Activated T-cell treated with anti-CD3 and anti-CD28 coated beads for 48 hours (primary cell): ENCODE measurements at regions not wholly inside any gene's neighbourhood (a gene's known extent, or its start where the extent isn't known, plus 50 kb on each side); places are given as distances from the start of the nearest gene placed in this dataset.
"Not testable (repeated sequence)": the region's sequence is repeated elsewhere in the genome, so short reads cannot be mapped to it uniquely, and the experiment has no call there.

Experiments
- DNase-seq: peaks from one replicate; pipeline ENCODE4 v3.0.0-alpha.2; 2020; ENCODE audit warnings: low read depth

DNA sequence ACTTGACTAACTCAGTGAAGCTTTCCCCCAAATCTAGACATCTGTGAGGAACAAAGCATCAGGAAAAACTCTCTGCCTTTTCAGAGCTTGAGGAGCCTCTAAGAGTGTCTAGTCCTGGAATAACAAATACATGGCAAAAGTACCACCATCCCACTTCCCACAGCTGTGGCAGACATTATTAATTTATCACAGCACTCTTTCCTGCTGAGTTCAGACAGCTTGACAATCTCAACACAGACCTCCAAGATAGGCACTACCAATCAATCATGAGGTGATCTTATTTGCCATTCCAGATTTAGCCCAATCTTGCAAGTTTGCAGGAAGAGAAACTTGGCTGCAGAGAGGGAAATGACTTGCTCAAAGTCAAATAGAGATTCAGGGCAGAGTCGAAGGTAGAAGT, 202.8 kb downstream of the MN1 start:
- no peak for DNase-seq

DNA sequence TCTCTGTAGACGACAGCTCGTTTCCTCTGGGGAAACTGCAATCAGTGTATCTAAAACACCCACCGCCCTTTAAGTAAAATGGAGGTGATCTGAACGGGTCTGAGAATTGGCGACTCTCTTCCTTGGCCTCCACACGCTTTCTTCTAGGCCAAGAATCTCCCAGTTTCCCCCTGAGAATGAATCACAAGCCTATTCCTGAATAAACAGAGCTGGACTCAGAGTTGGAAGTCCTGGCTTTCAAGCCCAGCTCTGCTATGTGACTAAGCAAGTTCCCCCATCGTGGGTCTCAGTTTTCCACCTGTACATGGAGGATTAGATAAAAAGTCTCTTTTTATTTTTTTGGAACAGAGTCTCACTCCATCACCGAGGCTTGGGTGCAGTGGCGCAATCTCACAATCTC, 200.4 kb downstream of the MN1 start:
- DNase-seq, result no peak

DNA sequence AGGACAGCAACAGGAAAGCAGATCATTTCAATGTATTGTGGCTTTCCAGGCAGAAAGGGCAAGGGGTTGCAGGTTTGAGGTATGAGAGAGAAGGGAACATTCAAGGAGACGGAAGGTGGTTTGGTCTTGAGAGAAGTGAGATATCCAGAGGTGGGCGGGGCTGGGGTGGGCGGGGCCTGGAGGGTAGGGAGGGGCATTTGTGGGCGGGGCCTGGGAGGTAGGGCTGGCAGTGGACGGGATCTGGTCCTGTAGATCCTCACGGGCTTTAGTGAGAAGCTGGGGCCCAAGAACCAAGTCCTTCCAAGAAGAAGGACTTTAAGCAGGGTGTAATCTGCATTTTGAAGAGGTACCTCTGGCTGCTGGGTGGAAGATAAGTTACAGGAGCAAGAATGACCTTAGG, 199.2 kb downstream of the MN1 start:
- DNase-seq, result no peak

DNA sequence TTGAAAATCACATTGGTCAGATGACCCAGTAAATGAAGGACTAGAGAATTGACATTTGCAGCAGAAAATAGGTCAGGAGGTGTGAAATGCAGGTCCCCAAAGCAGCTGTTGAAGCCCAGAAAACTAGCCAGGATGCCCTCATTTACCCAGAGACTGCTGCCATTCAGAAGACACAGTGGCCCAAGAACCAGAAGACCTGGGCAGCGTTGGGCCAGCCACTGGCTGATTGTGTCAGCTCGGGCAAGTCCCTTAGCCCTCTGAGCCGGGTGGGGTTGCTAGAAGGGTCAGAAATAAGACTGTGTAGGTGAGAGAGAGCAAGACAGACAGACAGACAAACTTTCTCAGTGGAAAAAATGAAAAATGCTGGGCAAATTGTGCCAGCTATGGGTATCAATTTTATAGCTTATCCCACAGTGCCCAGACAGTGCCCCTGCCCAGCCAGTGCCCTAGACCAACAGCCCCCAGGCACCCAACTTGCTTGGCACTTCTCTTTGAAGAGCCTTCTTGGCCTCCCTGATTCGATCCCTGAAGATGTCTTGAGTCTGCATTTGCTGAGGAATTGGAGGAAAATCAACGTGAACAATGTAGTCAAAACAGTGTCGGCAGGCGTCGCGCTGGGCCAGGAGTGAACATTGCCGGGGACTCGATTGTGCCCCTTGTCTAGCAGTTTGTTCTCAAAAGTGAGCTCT, 198.3 kb downstream of the MN1 start:
- no peak for DNase-seq

DNA sequence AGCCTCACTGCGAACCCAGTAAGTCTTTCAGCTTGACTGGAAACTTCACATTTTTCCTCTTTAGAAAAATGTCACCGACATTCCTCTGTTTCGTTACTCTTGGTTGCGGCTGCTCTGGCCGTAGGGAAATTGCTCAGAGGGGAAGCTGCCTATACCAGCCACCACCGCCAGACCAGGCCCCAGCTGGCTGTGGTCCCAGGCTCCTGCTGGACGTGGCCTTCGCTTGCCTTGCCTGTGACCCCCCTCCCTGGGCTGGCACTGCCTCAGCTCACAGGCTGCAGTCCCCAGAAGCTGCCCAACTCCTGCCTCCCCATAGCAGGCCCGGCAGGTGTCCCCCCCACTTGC, 197.8 kb downstream of the MN1 start:
- DNase-seq, result no peak

DNA sequence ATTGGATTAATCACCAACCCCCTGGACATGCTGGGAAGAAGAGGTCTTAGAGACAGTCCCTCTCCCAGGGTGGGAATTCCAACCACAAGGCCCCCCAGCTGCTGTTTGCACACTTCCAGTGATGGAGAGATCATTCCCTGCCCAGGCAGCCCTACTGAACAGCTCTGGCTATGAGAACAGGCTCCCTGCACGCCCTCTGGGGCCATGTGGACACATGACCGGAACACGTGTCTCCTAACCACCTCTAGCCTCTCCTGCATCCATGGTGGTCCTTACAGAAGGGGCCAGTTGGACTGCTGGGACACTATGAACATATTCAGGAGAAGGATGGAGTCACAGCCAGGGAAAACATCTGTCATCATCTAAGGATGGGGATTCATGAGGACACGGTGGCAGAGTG, 196.2 kb downstream of the MN1 start:
- no peak for DNase-seq

DNA sequence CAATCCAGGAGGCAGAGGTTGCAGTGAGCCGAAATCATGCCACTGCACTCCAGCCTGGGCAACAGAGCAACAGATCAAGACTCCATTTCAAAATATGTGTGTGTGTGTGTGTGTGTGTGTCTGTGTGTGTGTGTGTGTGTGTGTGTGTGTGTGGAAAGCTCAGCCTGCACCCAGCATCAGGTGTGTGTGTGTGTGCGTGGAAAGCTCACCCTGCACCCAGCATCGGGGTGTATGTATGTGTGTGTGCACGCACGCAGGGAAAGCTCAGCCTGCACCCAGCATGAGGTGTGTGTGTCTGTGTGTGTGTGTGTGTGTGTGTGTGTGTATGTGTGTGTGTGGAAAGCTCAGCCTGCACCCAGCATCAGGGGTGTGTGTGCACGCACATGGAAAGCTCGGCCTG, 193.8 kb downstream of the MN1 start:
- DNase-seq, result not testable (repeated sequence)

DNA sequence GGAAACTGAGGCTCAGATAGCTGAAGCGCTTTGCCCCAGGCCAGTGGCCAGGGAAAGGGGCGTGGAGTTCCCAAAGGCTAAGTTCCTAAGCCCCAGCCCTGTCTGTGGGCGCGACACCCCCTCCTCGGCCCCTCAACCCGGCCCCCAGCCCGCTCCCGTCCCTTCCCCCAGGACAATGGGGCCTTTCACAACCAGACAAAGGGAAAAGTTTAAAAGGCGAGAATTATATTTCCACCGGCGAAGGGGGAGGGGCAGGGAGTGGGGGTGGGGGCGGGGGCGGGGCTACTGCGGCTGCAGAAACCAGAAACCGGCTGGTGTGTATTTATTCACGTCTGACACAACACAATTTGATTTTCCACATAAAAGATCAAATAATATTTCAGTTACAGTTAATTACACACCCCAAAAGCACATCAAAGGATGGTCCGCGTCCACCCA, 192.1 kb downstream of the MN1 start:
- no peak for DNase-seq

DNA sequence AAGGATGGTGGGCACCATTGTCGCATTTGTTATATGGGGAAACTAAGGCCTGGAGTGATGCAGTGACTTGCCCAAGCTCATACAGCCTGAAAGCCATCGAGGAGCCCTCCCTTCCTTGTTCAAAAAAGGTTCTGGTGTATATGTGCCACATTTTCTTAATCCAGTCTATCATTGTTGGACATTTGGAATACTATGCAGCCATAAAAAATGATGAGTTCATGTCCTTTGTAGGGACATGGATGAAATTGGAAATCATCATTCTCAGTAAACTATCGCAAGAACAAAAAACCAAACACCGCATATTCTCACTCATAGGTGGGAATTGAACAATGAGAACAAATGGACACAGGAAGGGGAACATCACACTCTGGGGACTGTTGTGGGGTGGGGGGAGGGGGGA, 191.4 kb downstream of the MN1 start:
- not testable (repeated sequence) for DNase-seq

DNA sequence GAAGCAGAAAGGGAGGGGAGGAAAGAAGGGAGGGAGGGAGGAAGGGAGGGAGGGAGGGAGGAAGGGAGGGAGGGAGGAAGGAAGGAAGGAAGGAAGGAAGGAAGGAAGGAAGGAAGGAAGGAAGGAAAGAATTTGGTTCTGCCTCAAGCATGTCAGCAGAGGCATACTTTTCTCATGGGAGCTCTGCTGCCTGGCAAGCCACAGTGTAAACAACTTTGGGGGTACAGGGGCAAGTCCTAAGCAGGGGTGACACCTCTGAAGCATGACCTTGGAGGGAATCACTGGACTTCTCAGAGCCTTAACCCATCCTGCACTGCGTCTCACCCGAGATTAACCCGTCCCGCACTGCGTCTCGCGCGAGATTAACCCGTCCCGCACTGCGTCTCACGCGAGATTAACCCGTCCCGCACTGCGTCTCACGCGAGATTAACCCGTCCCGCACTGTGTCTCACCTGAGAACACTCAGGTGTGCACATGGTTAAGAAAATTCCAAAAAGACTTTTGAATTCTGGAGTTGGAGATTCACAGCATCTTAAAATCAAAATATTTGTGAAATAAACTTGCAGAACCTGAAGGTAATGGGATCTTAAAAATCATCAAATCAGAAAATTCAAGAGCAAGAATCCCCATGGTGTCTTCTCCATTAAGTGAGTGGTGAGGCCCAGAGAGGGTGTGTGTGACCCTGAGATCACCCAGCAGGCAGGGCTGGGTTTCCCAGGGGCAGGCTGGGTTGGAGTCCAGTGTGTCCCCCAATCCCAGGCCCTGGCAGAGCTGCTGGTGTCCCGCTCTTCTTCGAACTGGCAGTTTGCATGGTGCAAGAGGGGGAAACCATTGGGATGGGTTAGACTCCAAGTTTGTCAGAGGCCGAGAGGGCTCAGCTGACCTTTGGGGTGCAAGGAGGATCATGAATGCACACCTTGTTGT, 190.4 kb downstream of the MN1 start:
- DNase-seq, result no peak

DNA sequence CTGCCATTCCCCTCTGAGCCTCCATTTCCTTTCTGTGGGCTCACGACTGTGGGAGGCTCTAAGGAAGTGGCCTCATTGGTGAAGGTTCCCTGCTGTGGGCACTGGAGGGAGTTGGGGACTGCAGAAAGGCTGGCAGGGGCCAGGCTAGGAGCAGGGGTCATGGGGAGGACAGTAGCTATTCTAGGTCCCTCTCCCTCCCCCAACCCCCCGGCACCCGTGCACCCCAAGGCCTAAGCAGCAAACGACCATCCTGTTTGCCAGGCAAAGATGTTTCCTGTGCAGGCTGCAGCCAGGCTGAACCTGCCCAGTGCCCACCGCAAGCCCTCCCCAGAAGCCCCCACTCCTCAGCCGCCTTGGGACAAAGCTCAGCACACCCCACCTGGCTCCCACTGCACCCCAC, 189.4 kb downstream of the MN1 start:
- DNase-seq, result no peak

DNA sequence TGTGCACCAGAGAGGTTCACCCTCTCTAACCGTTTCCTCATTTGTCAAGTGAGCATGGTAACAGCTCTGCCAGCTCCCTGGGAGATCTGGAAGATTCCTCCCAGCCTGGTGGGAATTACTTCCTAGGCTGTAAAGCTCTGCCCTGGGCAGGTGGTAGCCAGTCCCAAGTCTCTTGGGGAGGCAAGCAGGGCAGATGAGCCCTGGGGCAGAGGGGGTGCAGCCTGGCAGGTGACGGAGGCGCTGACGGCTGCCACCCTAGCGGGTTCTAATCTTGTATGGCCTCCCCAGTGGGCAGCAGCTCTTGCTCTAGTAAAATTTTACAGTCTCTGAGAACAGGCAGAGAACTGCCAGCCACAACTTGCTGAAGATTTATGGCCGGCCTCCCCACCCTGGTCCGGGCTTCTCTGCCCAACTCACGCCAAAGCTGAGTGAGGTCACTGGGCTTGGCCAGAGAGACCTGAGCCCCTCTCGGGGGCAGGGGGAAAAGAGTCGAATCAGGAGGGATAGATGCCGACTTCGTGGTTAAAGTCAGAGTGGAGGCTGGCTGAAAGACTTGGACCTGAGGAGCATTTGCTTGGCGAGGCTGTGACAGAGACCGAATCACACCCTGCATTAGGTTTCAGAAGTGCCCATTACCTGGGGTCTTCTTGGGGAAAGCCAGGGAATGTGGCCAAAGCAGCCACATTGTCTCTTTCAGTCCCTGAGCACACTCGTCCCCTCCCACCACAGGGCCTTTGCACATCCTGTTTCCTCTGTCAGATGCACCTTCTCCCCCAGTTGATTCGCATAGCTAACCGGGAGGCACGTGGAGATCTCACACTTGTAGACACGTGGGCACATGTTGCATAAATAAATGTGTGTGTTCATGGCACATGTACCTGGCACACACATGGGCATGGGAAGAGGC, 188.2 kb downstream of the MN1 start:
- DNase-seq, result no peak

DNA sequence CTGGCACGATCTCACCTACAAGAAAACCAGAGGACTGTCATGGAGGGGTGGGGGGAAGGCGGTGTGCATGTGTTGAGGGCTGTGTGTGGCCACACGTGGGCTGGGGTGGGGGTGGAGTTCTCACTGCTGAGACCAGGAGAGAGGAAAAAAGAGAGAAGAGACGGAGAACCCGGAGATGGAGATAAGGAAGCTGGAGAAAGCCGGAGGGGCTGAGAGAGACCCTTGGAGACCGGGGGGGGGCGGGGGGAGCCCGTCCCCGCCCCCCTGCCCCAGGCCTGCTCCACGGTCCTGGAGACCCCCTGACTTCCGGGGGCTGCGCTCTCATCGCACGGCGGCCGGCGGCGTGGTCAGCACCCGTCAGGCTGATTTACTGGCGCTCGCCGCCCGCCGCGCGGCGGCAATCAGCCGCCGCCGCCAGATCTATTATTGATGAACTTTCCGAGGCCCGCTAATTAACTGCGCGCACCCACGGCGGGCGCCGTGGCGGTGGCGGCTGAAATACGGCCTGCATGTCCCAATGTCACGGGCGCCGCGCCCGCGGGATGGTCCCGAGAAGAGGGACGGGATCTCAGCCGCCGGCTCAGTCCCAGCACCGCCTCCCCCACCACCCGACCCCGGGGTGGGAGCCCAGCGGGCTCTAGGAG, 187.4 kb downstream of the MN1 start:
- no peak for DNase-seq

DNA sequence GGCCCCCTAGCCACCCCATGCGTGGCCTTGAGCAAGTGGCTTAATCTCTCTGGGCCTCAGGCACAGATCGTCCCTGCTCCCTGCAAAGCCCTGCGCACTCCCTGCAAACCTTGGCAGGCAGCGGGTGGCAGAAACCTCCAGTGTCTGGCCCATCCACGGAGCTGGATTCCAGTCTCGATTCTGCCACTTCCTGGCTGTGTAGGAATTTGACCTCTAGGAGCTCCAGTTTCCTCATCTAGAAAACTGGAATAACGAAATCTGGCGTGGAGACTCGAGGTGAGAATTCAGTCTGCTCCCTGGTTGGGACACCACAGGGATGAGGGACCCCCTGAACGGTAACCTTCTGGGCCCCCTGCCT, 186.9 kb downstream of the MN1 start:
- DNase-seq, result no peak

DNA sequence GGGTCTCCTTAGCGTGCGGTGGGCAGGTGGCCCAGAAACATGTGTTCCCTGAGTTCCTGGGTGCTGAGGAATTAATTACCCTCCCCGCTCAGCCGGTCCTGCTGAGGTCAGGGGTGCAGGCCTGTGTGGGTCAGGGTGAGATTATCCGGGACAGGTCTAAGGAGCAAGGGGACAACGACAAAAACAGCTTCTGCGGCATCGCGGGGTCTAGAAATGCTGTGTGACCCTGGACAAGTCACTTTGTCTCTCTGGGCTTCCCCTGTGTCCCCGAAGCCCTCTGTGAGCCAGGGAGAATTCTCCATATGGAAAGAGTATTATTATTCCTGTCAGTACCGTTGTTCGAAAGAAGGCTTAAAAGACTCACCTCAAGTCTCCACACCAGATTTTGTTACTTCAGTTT, 186.1 kb downstream of the MN1 start:
- no peak for DNase-seq

DNA sequence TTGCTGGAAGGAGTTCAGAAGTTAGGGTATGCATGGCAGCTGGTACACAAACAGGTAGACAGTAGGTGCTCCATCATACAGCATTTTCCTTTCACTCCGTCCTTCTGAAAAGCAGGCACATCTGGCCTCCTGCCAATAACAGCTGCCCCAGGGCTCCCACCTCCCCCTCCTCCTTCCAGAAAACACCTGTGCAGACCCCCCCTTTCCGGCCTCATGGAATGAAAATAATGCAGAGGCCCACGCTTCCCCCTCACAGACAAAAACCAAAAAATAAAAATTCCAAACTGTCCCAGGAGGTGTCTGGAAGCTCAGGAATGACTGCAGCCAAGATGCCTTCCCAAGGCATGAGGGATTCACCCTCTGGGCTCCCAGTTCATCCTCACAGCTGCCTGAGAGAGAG, 185.5 kb downstream of the MN1 start:
- no peak for DNase-seq

DNA sequence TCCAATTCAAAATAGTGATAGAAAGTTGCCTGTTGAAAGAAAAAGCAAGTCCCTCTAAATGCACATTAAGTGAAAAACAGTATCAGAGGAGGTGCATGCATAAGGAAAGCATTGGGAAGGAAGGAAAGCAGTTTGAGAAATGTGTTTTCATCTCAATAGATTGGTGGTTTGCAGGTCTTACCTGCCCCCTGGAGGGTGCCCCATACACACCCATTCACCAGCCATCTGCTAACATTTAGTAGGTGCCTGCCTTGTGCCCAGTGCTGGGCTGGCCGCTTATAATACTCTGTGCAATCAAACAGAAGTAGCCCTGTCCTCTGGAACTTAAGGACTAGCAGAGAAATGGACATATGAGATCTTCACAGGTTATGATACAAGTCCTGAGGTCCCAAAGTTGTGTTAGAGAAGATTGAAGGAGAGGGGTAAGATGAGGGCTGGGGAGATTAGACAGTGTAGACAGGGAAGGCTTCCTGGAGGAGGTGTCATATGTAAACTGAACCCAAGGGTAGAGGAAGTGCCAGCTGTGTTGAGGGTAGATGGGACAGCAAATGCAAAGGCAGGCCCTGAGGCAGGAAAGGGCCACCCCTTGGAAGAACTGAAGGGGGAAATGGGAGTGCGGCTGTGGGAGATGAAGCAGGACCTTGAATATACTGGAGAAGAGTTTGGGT, 184.2 kb downstream of the MN1 start:
- no peak for DNase-seq

DNA sequence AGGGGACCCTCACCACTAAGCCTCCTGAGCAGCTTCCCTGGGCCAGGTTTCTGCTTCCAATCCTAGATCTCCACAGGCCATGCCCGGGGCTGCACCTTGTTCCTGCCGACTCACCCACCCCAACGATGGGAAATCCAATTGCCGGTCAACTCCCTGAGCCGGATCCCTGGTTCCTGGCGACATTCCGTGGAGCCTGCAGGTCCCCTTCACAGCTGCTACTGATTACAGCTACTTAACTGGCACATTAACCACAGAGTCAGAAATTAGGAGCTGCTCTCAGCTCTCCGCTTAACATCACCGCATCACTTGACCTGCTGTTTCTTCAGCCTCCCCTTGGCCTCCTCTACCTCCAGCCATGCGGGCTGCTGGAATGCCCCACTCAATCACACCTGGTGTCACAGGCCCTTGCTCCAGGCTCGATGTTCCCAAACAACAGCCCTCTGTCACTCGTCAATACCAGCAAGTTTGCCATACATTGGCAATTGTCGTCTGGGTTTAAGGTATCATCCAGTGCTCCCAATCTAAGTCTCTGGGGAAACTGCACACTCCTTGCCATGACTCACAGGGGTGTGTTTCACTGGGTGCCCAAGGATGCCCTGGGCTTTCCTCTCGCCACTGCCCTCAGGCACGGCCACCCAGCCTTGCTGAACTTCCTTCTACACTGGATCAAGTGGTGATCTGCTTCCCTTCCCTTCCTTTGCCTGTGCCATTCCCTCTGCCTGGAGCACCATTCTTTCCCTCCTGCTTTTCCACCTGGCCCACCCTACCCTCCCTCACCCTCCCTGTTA, 181.0 kb downstream of the MN1 start:
- DNase-seq, result no peak

DNA sequence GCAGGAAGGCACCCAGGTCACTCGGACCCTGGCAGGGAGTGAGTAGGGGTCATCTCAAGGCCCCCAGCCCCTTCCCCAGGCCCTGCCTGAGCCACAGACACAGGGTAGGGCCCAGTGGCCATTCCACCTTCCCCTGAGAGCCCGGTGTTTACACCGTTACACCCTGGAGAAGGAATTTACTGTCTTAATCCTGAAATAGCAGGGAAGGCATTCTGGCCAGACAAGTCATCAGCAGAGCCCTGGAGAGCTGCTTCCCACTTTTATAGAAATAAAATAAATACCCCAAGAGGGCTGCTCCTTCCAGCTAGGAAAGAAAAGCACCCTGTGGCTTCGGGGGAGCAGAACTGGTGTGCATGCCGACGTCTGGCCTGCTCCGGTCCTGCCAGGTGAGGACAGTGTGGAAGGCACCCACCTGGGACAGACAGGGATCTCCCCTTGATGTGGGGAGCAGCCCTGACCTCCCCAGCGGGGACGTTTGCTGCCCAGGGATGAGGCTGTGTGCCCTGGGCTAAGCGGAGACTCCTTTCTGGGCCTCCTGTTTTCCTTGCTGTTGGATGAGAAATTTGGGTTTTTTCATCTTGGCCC, 180.0 kb downstream of the MN1 start:
- DNase-seq, result no peak

DNA sequence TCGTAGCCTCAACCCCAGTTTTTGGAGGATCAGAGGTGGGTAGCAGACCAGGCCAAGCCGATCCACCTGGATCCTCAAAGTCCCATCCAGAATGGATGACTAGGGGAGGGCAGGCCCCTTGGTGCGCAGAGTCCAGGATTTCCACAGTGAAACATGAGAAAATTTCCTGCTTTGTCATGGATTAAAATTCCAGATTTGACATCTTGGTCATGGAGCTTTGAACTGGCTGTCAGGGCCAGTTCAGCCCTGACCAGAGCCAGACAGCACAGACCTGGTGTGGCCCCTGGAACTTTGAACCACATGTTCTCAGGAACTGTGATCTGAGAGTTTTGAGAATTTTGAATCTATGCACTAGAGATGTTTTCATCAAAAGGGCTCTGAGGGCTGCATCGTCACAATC, 177.5 kb downstream of the MN1 start:
- DNase-seq, result no peak
